NCI-H345 treated with DMSO at 0.1 percent for 48 hours (cell line): ENCODE measurements at regions not wholly inside any gene's neighbourhood (a gene's known extent, or its start where the extent isn't known, plus 50 kb on each side); places are given as distances from the start of the nearest gene placed in this dataset.
A peak's percentile ranks its signal among the peaks of the same experiment; 100 is the strongest.

Experiments used
- DNase-seq: peaks from one replicate; lab custom pipeline; 2025; ENCODE audit not compliant: unreplicated experiment; lab: John Stamatoyannopoulos, UW

- DNase-seq: no peak
Measured at GRCh38 chr14:71525663-71526221, 406.5 kb upstream of the RGS6 start.

GRCh38 chr14:71526388-71526787 lies 405.8 kb upstream of the RGS6 start:
- no peak for DNase-seq

- DNase-seq: no peak
Measured at GRCh38 chr14:71527838-71528237, 404.4 kb upstream of the RGS6 start.

DNA sequence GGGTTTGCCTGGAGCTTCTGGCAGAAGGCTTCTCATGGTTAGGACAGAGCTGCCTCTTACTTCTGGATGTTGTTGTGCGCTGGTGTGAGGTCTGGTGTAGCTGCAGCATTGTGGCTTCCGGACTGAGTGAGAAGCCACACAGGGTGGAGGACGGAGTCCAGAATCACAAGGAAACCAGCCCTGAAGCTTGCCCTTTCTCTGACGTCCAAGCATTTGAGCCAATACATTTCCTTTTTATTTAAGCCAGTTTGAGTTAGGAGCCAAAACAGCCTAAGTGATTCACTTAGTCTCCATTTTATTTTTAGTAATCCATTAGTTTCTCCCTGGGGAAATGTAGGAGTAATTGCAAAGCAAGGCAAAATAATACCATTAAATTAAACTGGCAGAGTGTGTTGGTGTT lies 402.4 kb upstream of the RGS6 start:
- no peak for DNase-seq

GRCh38 chr14:71532344-71532743 lies 399.9 kb upstream of the RGS6 start:
- DNase-seq: peak; percentile 40

DNA sequence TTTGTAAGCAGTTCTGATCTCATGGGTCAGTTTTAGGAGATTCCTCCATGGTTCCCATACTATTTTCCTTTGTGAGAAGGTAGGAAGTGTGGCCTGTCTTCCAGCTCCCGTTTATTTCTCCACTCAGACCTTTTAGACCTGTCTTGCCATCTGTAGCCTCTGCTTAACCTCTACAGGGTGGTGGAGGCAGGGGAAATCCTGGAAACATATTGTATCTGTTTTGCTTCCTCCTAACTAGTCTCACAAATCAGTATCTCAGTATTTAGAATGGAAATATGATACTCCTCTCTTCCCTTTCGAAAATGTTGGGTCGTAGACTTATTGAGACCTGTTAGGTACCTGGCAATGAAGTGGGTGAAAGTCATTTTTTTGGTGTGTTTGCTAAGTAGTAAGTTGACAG lies 399.4 kb upstream of the RGS6 start:
- no peak for DNase-seq

DNA sequence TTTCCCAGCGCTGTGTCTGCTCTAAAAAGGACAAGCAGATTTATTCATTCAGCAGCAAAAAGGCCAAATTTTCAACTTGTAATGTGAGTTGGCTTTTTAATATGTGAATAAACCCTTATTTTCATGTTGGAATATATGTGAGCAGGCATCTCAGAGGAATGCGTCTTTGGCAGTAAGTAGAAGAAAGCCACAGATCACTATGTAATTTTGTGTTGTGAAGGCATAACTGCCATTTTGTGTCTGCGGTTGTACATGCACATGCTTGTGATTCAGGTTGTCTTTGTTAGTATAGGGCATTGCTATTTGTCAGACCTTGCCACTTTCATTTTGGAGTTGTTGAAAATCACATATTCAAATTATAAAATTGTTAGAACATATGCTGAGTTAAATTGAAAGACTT lies 398.8 kb upstream of the RGS6 start:
- DNase-seq: no peak

- no peak for DNase-seq
Measured at GRCh38 chr14:71533800-71534199, 398.4 kb upstream of the RGS6 start.

- DNase-seq: no peak
Measured at GRCh38 chr14:71534506-71534905, 397.7 kb upstream of the RGS6 start.

DNA sequence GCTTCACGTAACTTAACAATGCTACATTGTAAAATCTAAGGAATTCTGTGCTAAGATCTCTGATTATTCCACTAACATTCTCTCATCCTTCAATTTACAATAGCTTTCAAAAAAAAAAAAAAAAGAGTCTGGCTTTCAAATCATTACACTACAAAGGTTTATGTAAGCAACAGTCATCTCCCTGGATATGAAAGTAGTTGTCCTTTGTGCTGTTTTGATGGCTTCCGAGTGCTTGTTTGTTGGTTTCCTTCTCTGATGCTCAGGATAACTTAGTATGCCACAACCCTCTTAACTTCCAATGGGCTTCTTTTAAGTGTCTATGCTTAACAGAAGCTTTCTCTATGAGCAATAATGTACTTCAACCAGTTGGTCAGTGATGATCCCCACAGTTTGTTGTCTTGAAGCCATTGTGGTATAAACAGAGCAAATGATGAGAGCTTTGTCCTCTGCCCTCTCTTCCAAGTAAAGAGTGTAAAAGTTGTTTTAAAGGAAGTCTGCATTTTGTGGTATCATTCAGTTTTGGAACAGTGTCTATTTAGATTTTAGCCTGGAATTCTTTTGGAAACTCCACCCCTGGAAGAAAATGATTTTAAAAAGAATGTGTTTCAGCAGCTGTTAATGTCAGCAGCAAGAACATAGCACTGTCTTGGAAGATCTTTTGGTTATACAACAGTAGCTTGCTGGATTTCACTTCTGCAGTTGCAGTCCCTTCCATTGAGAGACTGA lies 396.1 kb upstream of the RGS6 start:
- DNase-seq: no peak

GRCh38 chr14:71536927-71537772 lies 395.1 kb upstream of the RGS6 start:
- DNase-seq: no peak

GRCh38 chr14:71538288-71538687 lies 393.9 kb upstream of the RGS6 start:
- no peak for DNase-seq

DNA sequence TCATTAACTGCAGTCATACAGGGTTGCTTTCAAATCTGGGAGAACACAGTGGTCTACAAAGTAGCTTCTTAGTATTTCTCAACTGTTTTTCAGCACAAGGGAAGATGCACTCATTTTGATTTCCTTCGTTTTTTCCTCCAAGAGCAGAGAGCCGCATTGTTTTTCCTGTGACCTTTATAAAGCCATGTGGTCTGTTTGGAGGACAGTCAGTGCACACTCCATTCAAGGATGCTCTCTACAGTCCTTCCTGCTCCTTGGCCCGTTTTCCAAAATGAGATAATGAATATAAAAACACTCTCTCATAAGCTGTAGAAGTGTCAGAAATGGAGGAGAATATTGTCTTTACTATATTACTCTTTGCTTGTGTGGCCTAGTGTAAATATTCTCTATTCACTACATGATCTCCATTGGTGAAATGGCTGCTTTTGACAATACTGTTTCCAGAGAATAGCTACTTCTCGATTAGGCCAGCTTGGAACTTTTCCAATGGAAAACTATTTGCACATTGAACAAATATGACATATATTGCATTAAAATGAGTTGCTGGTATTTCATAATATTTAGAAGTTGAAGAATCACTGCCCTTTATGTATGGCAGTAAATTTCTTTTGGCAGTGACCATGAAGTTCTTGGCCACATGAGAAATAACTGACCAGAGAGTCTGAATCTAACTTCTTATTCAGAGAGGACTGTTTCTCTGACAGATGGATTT lies 393.1 kb upstream of the RGS6 start:
- DNase-seq: no peak

- peak; percentile 6 for DNase-seq
Measured at GRCh38 chr14:71539650-71540285, 392.5 kb upstream of the RGS6 start.

- DNase-seq: no peak
Measured at GRCh38 chr14:71541271-71541670, 391.0 kb upstream of the RGS6 start.

GRCh38 chr14:71541973-71542690 lies 390.1 kb upstream of the RGS6 start:
- DNase-seq: no peak

DNA sequence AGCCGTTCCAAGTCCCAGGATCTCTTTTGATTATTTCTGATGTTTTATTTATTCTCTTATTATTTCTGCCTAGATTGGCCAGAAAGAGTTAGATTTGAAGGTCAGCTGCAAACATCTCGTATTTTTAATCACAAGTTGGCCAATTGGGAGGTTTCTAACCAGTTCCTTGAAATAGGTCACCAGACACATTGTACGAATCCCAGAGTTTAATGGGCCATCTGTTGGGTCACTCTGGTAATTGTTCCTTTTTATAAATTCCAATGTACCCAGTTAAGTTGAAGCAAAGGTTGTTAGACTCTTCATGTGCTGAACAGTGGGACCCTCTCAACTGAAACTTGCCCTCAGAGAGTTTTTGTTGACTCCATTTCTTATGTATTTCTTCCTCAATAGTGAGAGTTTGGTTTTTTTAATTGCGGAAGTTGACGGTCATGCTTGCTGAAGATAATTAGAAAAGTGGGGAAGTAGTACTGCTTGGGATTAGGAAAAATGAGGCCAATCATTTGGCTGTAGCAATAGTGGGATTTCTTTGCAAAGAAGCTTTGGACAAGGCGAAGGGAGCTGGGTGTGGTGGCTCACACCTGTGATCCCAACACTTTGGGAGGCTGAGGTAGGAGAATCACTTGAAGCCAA lies 382.7 kb upstream of the RGS6 start:
- DNase-seq: no peak

DNA sequence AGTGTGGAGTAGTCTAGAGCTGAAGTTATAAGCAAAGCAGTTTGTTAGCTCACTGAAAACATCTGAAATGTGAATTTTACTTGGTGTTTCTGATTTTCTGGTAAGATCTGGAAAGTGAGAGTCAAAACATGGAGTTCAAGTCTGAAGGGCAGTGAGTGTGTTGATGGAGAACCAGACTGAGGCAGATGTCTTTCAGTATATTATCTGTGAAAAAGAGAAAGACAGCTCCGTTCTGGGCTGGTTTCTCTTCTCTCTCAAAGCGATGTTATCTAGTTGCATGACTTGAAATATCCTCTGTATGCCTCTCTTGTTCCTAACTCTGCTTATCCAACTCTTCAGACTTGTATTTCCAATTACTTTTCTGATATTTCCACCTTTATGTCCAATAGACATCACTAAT lies 381.9 kb upstream of the RGS6 start:
- no peak for DNase-seq

GRCh38 chr14:71551291-71551950 lies 380.8 kb upstream of the RGS6 start:
- no peak for DNase-seq
